GM18873 (cell line): ENCODE measurements at regions not wholly inside any gene's neighbourhood (a gene's known extent, or its start where the extent isn't known, plus 50 kb on each side); places are given as distances from the start of the nearest gene placed in this dataset.
"Not testable (repeated sequence)": the region's sequence is repeated elsewhere in the genome, so short reads cannot be mapped to it uniquely, and the experiment has no call there.

ENCODE experiments used
- ATAC-seq: cut with Tn5 transposase; IDR thresholded peaks from one replicate; pipeline ENCODE4 v1.9.1; 2021; ENCODE audit warnings: mild to moderate bottlenecking, moderate library complexity, moderate number of reproducible peaks; ENCODE audit not compliant: unreplicated experiment, low FRiP score

- no peak for ATAC-seq
Observed at GRCh38 chr3:104273046-104273649, 1093.6 kb upstream of the ALCAM start.

- no peak for ATAC-seq
Observed at GRCh38 chr3:104275199-104275598, 1091.5 kb upstream of the ALCAM start.

DNA sequence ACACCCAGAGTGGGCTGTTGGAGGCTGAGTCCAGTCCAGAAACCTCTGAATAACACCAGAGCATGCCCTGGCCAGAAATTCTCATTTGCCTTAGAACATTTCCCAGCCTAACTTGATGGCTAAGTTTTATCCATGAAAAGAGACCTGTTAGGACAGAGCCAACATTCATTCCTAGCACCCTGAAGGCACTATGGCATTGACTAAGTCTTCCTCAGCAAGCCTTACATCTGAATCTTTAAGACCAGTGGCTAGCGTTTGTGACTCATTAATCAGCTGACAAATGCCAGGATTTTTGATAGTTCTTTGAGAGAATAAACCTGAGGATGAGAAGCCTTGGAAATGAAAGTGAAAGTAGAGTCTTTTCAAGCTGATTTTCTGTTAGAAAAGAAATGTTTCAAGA, 1087.1 kb upstream of the ALCAM start:
- no peak for ATAC-seq

GRCh38 chr3:104281713-104282112, 1085.0 kb upstream of the ALCAM start:
- ATAC-seq = no peak

DNA sequence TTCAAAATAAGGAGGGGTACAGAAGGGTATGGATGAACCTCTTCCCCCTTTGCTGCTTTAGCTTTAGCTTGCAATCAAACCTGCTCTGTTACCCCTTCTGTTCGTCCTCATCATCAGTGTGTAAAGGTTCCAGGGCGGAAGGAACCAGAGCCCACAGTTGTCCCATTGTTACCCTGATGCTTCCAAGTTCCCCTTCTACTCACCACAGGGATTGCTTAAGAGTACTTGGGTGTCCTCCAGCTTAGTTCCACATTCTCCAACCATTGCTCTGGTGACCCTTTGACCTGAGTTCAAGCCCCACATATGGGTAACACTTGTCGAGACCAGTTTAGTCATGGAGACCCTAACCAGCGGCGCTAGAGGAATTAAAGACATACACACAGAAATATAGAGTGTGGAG, 1080.1 kb upstream of the ALCAM start:
- no peak for ATAC-seq

DNA sequence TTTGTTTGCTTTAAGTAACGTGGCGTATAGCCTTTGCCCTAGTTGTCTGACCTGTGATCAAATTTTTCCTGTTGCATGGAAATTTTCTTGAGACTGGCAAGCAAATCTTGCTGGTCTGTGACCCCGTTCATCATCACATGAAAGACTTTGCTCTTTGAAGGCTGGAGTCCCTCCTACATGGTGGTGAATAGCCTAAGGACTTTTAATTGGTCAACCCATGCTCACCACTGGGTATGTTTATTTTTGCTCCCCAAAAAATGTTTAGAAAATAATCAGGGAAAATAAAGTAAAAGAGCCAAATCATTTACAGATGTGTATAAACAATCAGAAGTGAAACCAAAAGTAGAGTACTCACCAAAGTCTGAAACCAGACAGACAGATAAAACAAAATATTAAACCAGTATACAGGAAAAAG, 1075.3 kb upstream of the ALCAM start:
- peak; percentile 57 for ATAC-seq

DNA sequence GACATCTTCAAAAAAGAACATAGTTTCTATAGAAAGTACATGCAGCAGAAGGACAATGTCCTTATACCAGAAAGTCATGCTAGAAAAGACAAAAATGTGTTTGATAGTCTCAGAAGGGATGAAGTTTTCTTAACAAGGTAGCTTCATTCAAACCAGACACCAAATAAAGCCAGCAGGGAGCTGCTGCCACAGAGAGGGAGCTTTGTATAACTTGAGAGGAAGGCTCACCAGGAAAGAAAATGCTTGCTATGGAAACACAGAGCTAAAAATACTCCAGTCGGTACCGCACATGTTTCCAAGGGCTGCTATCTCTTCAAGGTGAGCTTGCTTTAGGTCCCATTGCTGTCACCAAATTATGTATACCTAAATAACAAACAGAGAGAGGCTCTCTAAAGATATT, 1074.8 kb upstream of the ALCAM start:
- peak; percentile 29 for ATAC-seq

GRCh38 chr3:104297617-104298016, 1069.1 kb upstream of the ALCAM start:
- no peak for ATAC-seq

DNA sequence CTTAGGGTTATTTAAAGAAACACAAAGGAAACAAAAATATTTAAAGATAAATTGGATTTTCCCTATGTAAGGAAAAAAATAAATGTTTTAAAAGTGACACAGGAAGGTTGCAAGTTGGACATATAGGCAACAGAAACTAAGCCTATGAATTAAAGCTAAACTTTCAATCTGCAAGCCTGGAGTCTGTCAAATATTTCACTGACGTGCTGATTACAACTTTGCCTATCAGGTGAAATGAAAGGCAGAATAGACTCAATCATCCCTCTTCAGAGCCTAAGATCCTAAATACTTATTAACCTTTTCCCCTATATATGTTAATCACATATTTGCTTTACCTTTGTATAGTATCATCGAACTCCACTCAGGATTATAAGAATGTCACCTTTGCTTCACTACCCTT, 1068.0 kb upstream of the ALCAM start:
- ATAC-seq = no peak

DNA sequence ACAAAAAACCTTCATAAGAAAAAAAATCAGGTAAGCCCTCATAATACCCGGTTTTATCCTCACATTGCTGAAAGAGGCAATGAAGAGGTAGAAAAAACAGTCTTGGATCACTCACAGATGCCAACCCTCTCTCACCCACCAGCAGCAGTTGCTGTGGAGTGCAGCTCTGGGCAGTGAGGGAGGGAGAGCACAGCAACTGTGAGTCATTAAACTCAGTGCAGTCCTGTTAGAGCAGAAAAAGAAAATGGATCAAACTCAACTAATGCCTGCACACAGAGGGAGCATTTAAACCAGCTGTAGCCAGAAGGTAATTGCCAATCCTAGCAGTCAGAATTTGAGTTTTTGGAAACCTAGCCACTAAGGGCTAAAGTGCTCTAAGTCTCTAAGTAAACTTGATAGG, 1050.6 kb upstream of the ALCAM start:
- ATAC-seq = no peak

DNA sequence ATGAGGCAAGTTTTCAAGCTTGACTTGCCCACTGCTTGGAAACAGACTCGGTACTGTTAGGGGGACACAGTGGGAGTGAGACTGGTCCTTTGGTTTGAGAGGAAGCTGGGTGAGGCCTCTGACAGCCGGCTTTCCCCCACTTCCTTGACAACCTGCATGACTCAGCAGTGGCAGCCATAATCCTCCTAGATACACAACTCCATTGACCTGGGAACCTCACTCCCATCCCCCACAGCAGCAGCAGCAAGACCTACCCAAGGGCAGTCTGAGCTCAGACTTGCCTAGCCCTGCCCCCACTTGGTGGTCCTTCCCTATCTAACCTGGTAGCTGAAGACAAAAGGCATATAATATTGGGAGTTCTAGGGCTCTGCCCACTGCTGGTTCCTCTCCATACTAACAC, 1043.5 kb upstream of the ALCAM start:
- no peak for ATAC-seq

- no peak for ATAC-seq
Observed at GRCh38 chr3:104347291-104347690, 1019.4 kb upstream of the ALCAM start.

GRCh38 chr3:104349836-104350235, 1016.9 kb upstream of the ALCAM start:
- ATAC-seq = no peak

GRCh38 chr3:104353951-104354350, 1012.8 kb upstream of the ALCAM start:
- ATAC-seq = no peak

DNA sequence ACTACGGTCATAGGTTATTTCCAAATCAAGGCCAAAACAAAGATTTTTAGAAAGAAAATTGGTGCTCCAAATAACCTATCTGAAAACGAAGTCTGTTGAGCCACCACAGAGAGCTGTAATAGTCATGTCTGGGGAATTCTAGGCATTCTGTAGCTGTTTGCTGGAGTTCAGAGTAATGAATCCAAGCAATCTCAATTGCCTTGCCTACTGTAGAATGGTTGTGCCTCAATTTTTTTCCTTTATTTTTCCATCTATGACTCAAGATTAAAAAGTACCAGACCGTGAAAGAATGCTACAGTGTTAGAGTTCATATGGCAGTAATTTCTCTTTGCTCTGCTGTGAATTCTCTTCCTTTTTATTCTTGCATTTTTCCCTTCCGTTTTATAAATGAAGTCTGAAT, 1007.2 kb upstream of the ALCAM start:
- ATAC-seq = no peak

DNA sequence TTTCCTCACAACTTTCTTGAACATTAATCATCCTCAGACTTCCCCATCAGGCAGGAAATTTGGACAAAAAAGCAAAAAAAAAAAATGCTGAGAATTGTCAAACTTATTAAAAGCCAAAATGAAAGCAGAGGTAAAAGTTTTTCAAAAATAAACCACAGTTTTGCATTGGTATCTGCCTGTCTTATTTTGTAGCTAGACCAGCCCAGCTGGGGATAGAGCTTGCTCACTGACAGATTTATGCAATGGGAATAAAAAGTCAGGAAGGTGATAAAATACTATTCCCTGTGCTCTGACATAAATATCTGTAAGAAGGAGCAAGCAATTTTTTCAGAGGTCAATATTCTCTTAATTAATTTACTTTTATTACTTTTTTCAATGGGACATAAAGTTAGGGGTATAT, 1006.7 kb upstream of the ALCAM start:
- ATAC-seq = no peak

DNA sequence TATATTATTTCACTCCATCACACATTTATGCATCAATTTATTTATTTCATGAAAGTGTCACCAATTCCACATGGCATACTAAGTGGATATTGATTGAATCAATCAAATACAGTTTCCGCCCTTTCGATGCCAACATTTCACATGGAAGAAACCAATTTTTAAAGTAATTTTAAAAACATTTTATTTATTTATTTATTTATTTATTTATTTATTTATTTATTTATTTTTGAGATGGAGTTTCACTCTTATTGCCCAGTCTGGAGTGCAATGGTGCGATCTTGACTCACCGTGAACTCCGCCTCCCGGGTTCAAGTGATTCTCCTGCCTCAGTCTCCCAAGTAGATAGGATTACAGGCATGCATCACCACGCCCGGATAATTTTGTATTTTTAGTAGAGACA, 1005.0 kb upstream of the ALCAM start:
- not testable (repeated sequence) for ATAC-seq

DNA sequence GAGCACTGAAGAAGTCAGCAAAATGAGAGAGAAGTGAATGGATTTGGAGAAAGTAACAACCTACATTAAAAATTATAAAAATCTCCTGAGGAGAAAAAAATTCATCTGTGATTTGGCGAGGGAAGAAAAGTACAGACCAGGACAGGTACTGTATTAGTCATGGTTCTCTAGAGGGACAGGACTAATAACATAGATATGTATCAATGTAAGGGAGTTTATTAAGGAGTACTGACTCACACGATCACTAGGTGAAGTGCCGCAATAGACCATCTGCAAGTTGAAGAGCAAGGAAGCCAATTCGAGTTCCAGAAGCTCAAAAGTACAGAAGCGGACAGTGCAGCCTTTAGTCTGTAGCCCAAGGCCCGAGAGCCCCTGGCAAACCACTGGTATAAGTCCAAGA, 1004.4 kb upstream of the ALCAM start:
- ATAC-seq = no peak

- no peak for ATAC-seq
Observed at GRCh38 chr3:104367000-104367399, 999.7 kb upstream of the ALCAM start.

- ATAC-seq = no peak
Observed at GRCh38 chr3:104368760-104369159, 997.9 kb upstream of the ALCAM start.

GRCh38 chr3:104385421-104385820, 981.3 kb upstream of the ALCAM start:
- ATAC-seq = no peak

- no peak for ATAC-seq
Observed at GRCh38 chr3:104388619-104389018, 978.1 kb upstream of the ALCAM start.

GRCh38 chr3:104392327-104392726, 974.4 kb upstream of the ALCAM start:
- ATAC-seq = no peak
